Right cardiac atrium (tissue), 5 donors: ENCODE measurements at regions not wholly inside any gene's neighbourhood (a gene's known extent, or its start where the extent isn't known, plus 50 kb on each side); places are given as distances from the start of the nearest gene placed in this dataset.

ENCODE experiments used
- ATAC-seq, 2 donors: fragments of 200-7000 bp; cut with Tn5 transposase; one replicate each; pipeline versions ENCODE4 v1.8.0 to v1.9.1; 2020; ENCODE audit warnings: moderate library complexity in 2 of 2, mild to moderate bottlenecking in 1 of 2
- DNase-seq, 3 donors: peaks; one replicate each; pipeline ENCODE4 v3.0.0-alpha.2; 2020
- H3K27ac ChIP-seq: one replicate; pipeline ENCODE4 v1.5.1; 2013; ENCODE audit warnings: mild to moderate bottlenecking, low read length, control low read depth, moderate library complexity
- H3K27me3 ChIP-seq: one replicate; pipeline ENCODE4 v1.6.1; 2013; ENCODE audit not compliant: control insufficient read depth, insufficient read depth
- H3K4me1 ChIP-seq: one replicate; pipeline ENCODE4 v1.6.1; 2013; ENCODE audit warnings: low read length; ENCODE audit not compliant: control insufficient read depth, insufficient read depth
- H3K4me3 ChIP-seq: one replicate; pipeline ENCODE4 v1.5.1; 2013; ENCODE audit warnings: low read length, control low read depth
- H3K9me3 ChIP-seq: one replicate; pipeline ENCODE4 v1.6.1; 2013; ENCODE audit warnings: low read length; ENCODE audit not compliant: control insufficient read depth
- WGBS: extraction: QIAGEN DNeasy Blood & Tissue Kit; methylation state at CpG from one replicate; pipeline ENCODE4 v1.1.7; 2013; 5-methylcytosine and 5-hydroxymethylcytosine counted together
- intact Hi-C, 4 donors: fragments of 100-400 bp; cut with DNase I; formaldehyde crosslinking; loops; one replicate each; pipeline versions ENCODE4 v1.11.0 to v1.14.0; 2022 to 2023
- donor health status: healthy with polysubstance abuse.
- donor health status: DM: no; HTN: yes; CAD: no.
- donor health status: DM: no; HTN: no; CAD: no.
- donor health status: DM: no; HTN: yes; CAD: no; lungs with severe emphysema.
- donor health status: DM: yes; HTN: yes; CAD: no.

GRCh38 chr18:28777756-28778155 is 600.8 kb upstream of the CDH2 start:
- no peak overlapping the region for H3K4me3 ChIP-seq
- no peaks in the 10 kb centered on the region for H3K9me3 ChIP-seq
- no peak overlapping the region for H3K27ac ChIP-seq
- ATAC-seq (no peak), DNase-seq (no peak)
- H3K27me3 ChIP-seq: no peaks in the 10 kb centered on the region
- intact Hi-C loops: no loop called here
- H3K4me1 ChIP-seq: no peaks in the 10 kb centered on the region
- WGBS: 83% methylated on average over 1 of the region's 1 CpG

GRCh38 chr18:28771849-28772248 is 594.9 kb upstream of the CDH2 start:
- DNase-seq (no peak), ATAC-seq (peak in 1 of 2 donors; percentile 55)
- no peak overlapping the region for H3K27ac ChIP-seq
- intact Hi-C loops: no loop called here
- 52% methylated on average over 3 of the region's 3 CpGs for WGBS
- no peaks in the 10 kb centered on the region for H3K4me1 ChIP-seq
- H3K27me3 ChIP-seq: no peaks in the 10 kb centered on the region
- H3K4me3 ChIP-seq: no peak overlapping the region
- H3K9me3 ChIP-seq: no peaks in the 10 kb centered on the region

GRCh38 chr18:28768791-28769768 is 592.1 kb upstream of the CDH2 start:
- ATAC-seq (no peak), DNase-seq (no peak)
- no peak overlapping the region for H3K4me3 ChIP-seq
- H3K27me3 ChIP-seq: no peaks in the 10 kb centered on the region
- WGBS: 71% methylated on average over 8 of the region's 8 CpGs
- intact Hi-C loops: no loop called here
- H3K9me3 ChIP-seq: no peaks in the 10 kb centered on the region
- H3K4me1 ChIP-seq: no peaks in the 10 kb centered on the region
- no peak overlapping the region for H3K27ac ChIP-seq

GRCh38 chr18:28767727-28768211 is 590.8 kb upstream of the CDH2 start:
- intact Hi-C loops: no loop called here
- Histone ChIP-seq H3K4me1 (no peaks in the 10 kb centered on the region), H3K27ac (no peak overlapping the region), H3K4me3 (no peak overlapping the region), H3K27me3 (no peaks in the 10 kb centered on the region), H3K9me3 (no peaks in the 10 kb centered on the region)
- DNase-seq (no peak), ATAC-seq (no peak)
- 82% methylated on average over 2 of the region's 2 CpGs for WGBS

GRCh38 chr18:28767201-28767600 is 590.3 kb upstream of the CDH2 start:
- ATAC-seq (no peak), DNase-seq (no peak)
- intact Hi-C loops: no loop called here
- H3K27me3 ChIP-seq: no peaks in the 10 kb centered on the region
- no peak overlapping the region for H3K4me3 ChIP-seq
- H3K27ac ChIP-seq: no peak overlapping the region
- no peaks in the 10 kb centered on the region for H3K4me1 ChIP-seq
- no peaks in the 10 kb centered on the region for H3K9me3 ChIP-seq
- WGBS: 98% methylated on average over 1 of the region's 1 CpG

- no peak overlapping the region for H3K4me3 ChIP-seq
- H3K9me3 ChIP-seq: no peaks in the 10 kb centered on the region
- H3K4me1 ChIP-seq: no peaks in the 10 kb centered on the region
- H3K27ac ChIP-seq: no peak overlapping the region
- intact Hi-C loops: no loop called here
- H3K27me3 ChIP-seq: no peaks in the 10 kb centered on the region
- DNase-seq: no peak
- no peak for ATAC-seq
Observed at GRCh38 chr18:28766721-28767120, 589.8 kb upstream of the CDH2 start.

GRCh38 chr18:28766027-28766426 is 589.1 kb upstream of the CDH2 start:
- intact Hi-C loops: no loop called here
- no peaks in the 10 kb centered on the region for H3K27me3 ChIP-seq
- H3K4me1 ChIP-seq: no peaks in the 10 kb centered on the region
- DNase-seq (no peak), ATAC-seq (no peak)
- WGBS: 53% methylated on average over 2 of the region's 2 CpGs
- H3K27ac ChIP-seq: no peak overlapping the region
- no peaks in the 10 kb centered on the region for H3K9me3 ChIP-seq
- H3K4me3 ChIP-seq: no peak overlapping the region

- Histone ChIP-seq H3K4me1 (no peaks in the 10 kb centered on the region), H3K27ac (no peak overlapping the region), H3K9me3 (no peaks in the 10 kb centered on the region), H3K4me3 (no peak overlapping the region), H3K27me3 (no peaks in the 10 kb centered on the region)
- ATAC-seq: no peak
- WGBS: 84% methylated on average over 5 of the region's 5 CpGs
- DNase-seq: no peak
- intact Hi-C loops: no loop called here
Observed at GRCh38 chr18:28760299-28760698, 583.4 kb upstream of the CDH2 start.

GRCh38 chr18:28757466-28758008 is 580.6 kb upstream of the CDH2 start:
- H3K9me3 ChIP-seq: no peaks in the 10 kb centered on the region
- intact Hi-C loops: no loop called here
- no peaks in the 10 kb centered on the region for H3K27me3 ChIP-seq
- no peak for DNase-seq
- ATAC-seq: no peak
- H3K4me1 ChIP-seq: no peaks in the 10 kb centered on the region
- no peak overlapping the region for H3K27ac ChIP-seq
- 93% methylated on average over 3 of the region's 3 CpGs for WGBS
- H3K4me3 ChIP-seq: no peak overlapping the region

GRCh38 chr18:28743115-28743514 is 566.2 kb upstream of the CDH2 start:
- no peak for ATAC-seq
- WGBS: 91% methylated on average over 4 of the region's 4 CpGs
- intact Hi-C loops: no loop called here

GRCh38 chr18:28740575-28740974 is 563.6 kb upstream of the CDH2 start:
- intact Hi-C loops: no loop called here
- no peaks in the 10 kb centered on the region for H3K9me3 ChIP-seq
- no peaks in the 10 kb centered on the region for H3K4me1 ChIP-seq
- H3K27me3 ChIP-seq: no peaks in the 10 kb centered on the region
- DNase-seq: no peak
- H3K4me3 ChIP-seq: no peak overlapping the region
- 94% methylated on average over 1 of the region's 1 CpG for WGBS
- ATAC-seq: no peak
- H3K27ac ChIP-seq: no peak overlapping the region

More at GRCh38 chr18:28743115-28743514, 566.2 kb upstream of the CDH2 start:
- no peaks in the 10 kb centered on the region for H3K9me3 ChIP-seq
- DNase-seq: no peak
- no peaks in the 10 kb centered on the region for H3K4me1 ChIP-seq
- no peak overlapping the region for H3K27ac ChIP-seq
- H3K27me3 ChIP-seq: no peaks in the 10 kb centered on the region
- no peak overlapping the region for H3K4me3 ChIP-seq
